ENCODE measurements at regions not wholly inside any gene's neighbourhood (a gene's known extent, or its start where the extent isn't known, plus 50 kb on each side); places are given as distances from the start of the nearest gene placed in this dataset.

- no peak for DNase-seq (ENCODE audit: low read depth)
Observed at GRCh38 chr2:83650161-83650560, 808.9 kb downstream of the SUCLG1 start.

GRCh38 chr2:83640506-83640905 lies 818.6 kb downstream of the SUCLG1 start:
- no peak for DNase-seq (ENCODE audit: low read depth)

- DNase-seq (ENCODE audit: low read depth), result peak; percentile 61
Observed at GRCh38 chr2:83633423-83633822, 825.7 kb downstream of the SUCLG1 start.

- DNase-seq (ENCODE audit: low read depth), result no peak
Observed at GRCh38 chr2:83630351-83630750, 828.7 kb downstream of the SUCLG1 start.

GRCh38 chr2:83615511-83615910 lies 843.6 kb downstream of the SUCLG1 start:
- DNase-seq (ENCODE audit: low read depth), result no peak

- DNase-seq (ENCODE audit: low read depth), result no peak
Observed at GRCh38 chr2:83613178-83613577, 845.9 kb downstream of the SUCLG1 start.

- DNase-seq (ENCODE audit: low read depth), result no peak
Observed at GRCh38 chr2:83602753-83603152, 856.3 kb downstream of the SUCLG1 start.

- peak; percentile 55 for DNase-seq (ENCODE audit: low read depth)
Observed at GRCh38 chr2:83596592-83597282, 862.3 kb downstream of the SUCLG1 start.

GRCh38 chr2:83595926-83596325 lies 863.2 kb downstream of the SUCLG1 start:
- DNase-seq (ENCODE audit: low read depth), result no peak

GRCh38 chr2:83595121-83595690 lies 863.9 kb downstream of the SUCLG1 start:
- DNase-seq (ENCODE audit: low read depth), result peak; percentile 76

GRCh38 chr2:83594241-83595120 lies 864.6 kb downstream of the SUCLG1 start:
- DNase-seq (ENCODE audit: low read depth), result peak; percentile 73

GRCh38 chr2:83587309-83587708 lies 871.8 kb downstream of the SUCLG1 start:
- DNase-seq (ENCODE audit: low read depth), result no peak

GRCh38 chr2:83585250-83585649 lies 873.8 kb downstream of the SUCLG1 start:
- DNase-seq (ENCODE audit: low read depth), result no peak

- DNase-seq (ENCODE audit: low read depth), result peak; percentile 83
Observed at GRCh38 chr2:83584672-83585071, 874.4 kb downstream of the SUCLG1 start.

- DNase-seq (ENCODE audit: low read depth), result no peak
Observed at GRCh38 chr2:83582589-83582988, 876.5 kb downstream of the SUCLG1 start.

GRCh38 chr2:83579507-83579906 lies 879.6 kb downstream of the SUCLG1 start:
- DNase-seq (ENCODE audit: low read depth), result no peak

GRCh38 chr2:83578405-83578804 lies 880.7 kb downstream of the SUCLG1 start:
- DNase-seq (ENCODE audit: low read depth), result no peak

GRCh38 chr2:83574614-83575013 lies 884.5 kb downstream of the SUCLG1 start:
- DNase-seq (ENCODE audit: low read depth), result no peak

GRCh38 chr2:83573060-83573459 lies 886.0 kb downstream of the SUCLG1 start:
- DNase-seq (ENCODE audit: low read depth), result no peak

GRCh38 chr2:83572400-83572799 lies 886.7 kb downstream of the SUCLG1 start:
- no peak for DNase-seq (ENCODE audit: low read depth)

- no peak for DNase-seq (ENCODE audit: low read depth)
Observed at GRCh38 chr2:83567551-83567950, 891.5 kb downstream of the SUCLG1 start.

GRCh38 chr2:83565626-83566025 lies 893.5 kb downstream of the SUCLG1 start:
- no peak for DNase-seq (ENCODE audit: low read depth)

- DNase-seq (ENCODE audit: low read depth), result no peak
Observed at GRCh38 chr2:83565181-83565580, 893.9 kb downstream of the SUCLG1 start.
